PC-3 (cell line): ENCODE measurements at regions not wholly inside any gene's neighbourhood (a gene's known extent, or its start where the extent isn't known, plus 50 kb on each side); places are given as distances from the start of the nearest gene placed in this dataset.

Experiments used
- CTCF ChIP-seq: fragments of 300-600 bp; sonication (generic); conservative IDR thresholded peaks from 2 replicates; pipeline ENCODE4 v1.5.1; 2017; ENCODE audit warnings: antibody characterized with exemption, low read depth, mild to moderate bottlenecking, low read length
- EZH2 ChIP-seq: fragments of 300-600 bp; sonication (generic); IDR thresholded peaks from one replicate; pipeline ENCODE4 v1.6.1; 2017; ENCODE audit warnings: antibody characterized with exemption, mild to moderate bottlenecking, low read length; ENCODE audit not compliant: unreplicated experiment
- EZH2phosphoT487 ChIP-seq: fragments of 300-600 bp; sonication (generic); IDR thresholded peaks from 2 replicates; pipeline ENCODE4 v1.6.1; 2018; ENCODE audit warnings: mild to moderate bottlenecking, antibody characterized with exemption, low read length, borderline replicate concordance

GRCh38 chr4:180792541-180792940, 1450.7 kb upstream of the TENM3 start:
- TF ChIP-seq CTCF = no peak
- TF ChIP-seq EZH2phosphoT487 = no peak
- TF ChIP-seq EZH2 = no peak
